Endometrium (tissue), 2 donors: ENCODE measurements at regions not wholly inside any gene's neighbourhood (a gene's known extent, or its start where the extent isn't known, plus 50 kb on each side); places are given as distances from the start of the nearest gene placed in this dataset.
"Not testable (repeated sequence)": the region's sequence is repeated elsewhere in the genome, so short reads cannot be mapped to it uniquely, and the experiment has no call there.

Experiments
- FAIRE-seq: peaks from 2 replicates; lab custom pipeline; 2012; peaks lifted over from hg19 to GRCh38; lab: Jason Lieb, UNC
- donor health status: control.
- donor health status: control.

- FAIRE-seq, result no peak
Observed at GRCh38 chr6:10112871-10113549, 301.9 kb downstream of the TFAP2A start.

GRCh38 chr6:10111975-10112374 lies 302.9 kb downstream of the TFAP2A start:
- no peak for FAIRE-seq

- no peak for FAIRE-seq
Observed at GRCh38 chr6:10101551-10102252, 313.2 kb downstream of the TFAP2A start.

- FAIRE-seq, result no peak
Observed at GRCh38 chr6:10099529-10100140, 315.2 kb downstream of the TFAP2A start.

- no peak for FAIRE-seq
Observed at GRCh38 chr6:10098756-10099528, 315.9 kb downstream of the TFAP2A start.

GRCh38 chr6:10093282-10093681 lies 321.6 kb downstream of the TFAP2A start:
- no peak for FAIRE-seq

- FAIRE-seq, result no peak
Observed at GRCh38 chr6:10084111-10084986, 330.5 kb downstream of the TFAP2A start.

- no peak for FAIRE-seq
Observed at GRCh38 chr6:10082385-10082784, 332.5 kb downstream of the TFAP2A start.

- FAIRE-seq, result no peak
Observed at GRCh38 chr6:10081957-10082356, 332.9 kb downstream of the TFAP2A start.

- FAIRE-seq, result no peak
Observed at GRCh38 chr6:10081075-10081474, 333.8 kb downstream of the TFAP2A start.

- no peak for FAIRE-seq
Observed at GRCh38 chr6:10080561-10080960, 334.3 kb downstream of the TFAP2A start.

- FAIRE-seq, result no peak
Observed at GRCh38 chr6:10078581-10078980, 336.3 kb downstream of the TFAP2A start.

- not testable (repeated sequence) for FAIRE-seq
Observed at GRCh38 chr6:10074726-10075125, 340.1 kb downstream of the TFAP2A start.

GRCh38 chr6:10073341-10073740 lies 341.5 kb downstream of the TFAP2A start:
- no peak for FAIRE-seq

- FAIRE-seq, result no peak
Observed at GRCh38 chr6:10071631-10072220, 343.1 kb downstream of the TFAP2A start.

GRCh38 chr6:10060004-10060403 lies 354.9 kb downstream of the TFAP2A start:
- no peak for FAIRE-seq

- no peak for FAIRE-seq
Observed at GRCh38 chr6:10054672-10055071, 360.2 kb downstream of the TFAP2A start.

GRCh38 chr6:10051283-10051682 lies 363.6 kb downstream of the TFAP2A start:
- FAIRE-seq, result no peak

GRCh38 chr6:10048370-10049297 lies 366.2 kb downstream of the TFAP2A start:
- no peak for FAIRE-seq

- no peak for FAIRE-seq
Observed at GRCh38 chr6:10042280-10042679, 372.6 kb downstream of the TFAP2A start.
